Hepatocyte (in vitro differentiated cells): ENCODE measurements at regions not wholly inside any gene's neighbourhood (a gene's known extent, or its start where the extent isn't known, plus 50 kb on each side); places are given as distances from the start of the nearest gene placed in this dataset.

Experiments
- DNase-seq: peaks from one replicate; pipeline ENCODE4 v3.0.0-alpha.2; 2016; ENCODE audit warnings: low spot score
- H2AFZ ChIP-seq: fragments of 200-600 bp; sonication (generic); 2 replicates; pipeline ENCODE4 v1.6.0; 2016; ENCODE audit warnings: antibody characterized with exemption, mild to moderate bottlenecking
- H3K27ac ChIP-seq: fragments of 200-600 bp; sonication (generic); 2 replicates; pipeline ENCODE4 v1.5.1; 2016; ENCODE audit warnings: mild to moderate bottlenecking
- H3K27me3 ChIP-seq: fragments of 200-600 bp; sonication (generic); 2 replicates; pipeline ENCODE4 v1.6.1; 2016
- H3K36me3 ChIP-seq: fragments of 200-600 bp; sonication (generic); replicated peaks from 2 replicates; pipeline ENCODE4 v1.5.1; 2016; ENCODE audit warnings: low read depth; ENCODE audit not compliant: insufficient read depth
- H3K4me1 ChIP-seq: fragments of 200-600 bp; sonication (generic); 2 replicates; pipeline ENCODE4 v1.5.1; 2016; ENCODE audit warnings: mild to moderate bottlenecking, moderate library complexity; ENCODE audit not compliant: insufficient read depth
- H3K4me2 ChIP-seq: fragments of 200-600 bp; sonication (generic); 2 replicates; pipeline ENCODE4 v1.6.0; 2016
- H3K4me3 ChIP-seq: fragments of 200-600 bp; sonication (generic); 2 replicates; pipeline ENCODE4 v1.5.1; 2016; ENCODE audit warnings: mild to moderate bottlenecking
- H3K79me2 ChIP-seq: fragments of 200-600 bp; sonication (generic); 2 replicates; pipeline ENCODE4 v1.6.0; 2017; ENCODE audit warnings: mild to moderate bottlenecking
- H3K9me2 ChIP-seq: fragments of 200-600 bp; sonication (generic); replicated peaks from 2 replicates; pipeline ENCODE4 v1.6.0; 2017; ENCODE audit warnings: mild to moderate bottlenecking; ENCODE audit not compliant: insufficient read depth
- H3K9me3 ChIP-seq: fragments of 200-600 bp; sonication (generic); 2 replicates; pipeline ENCODE4 v1.5.1; 2016; ENCODE audit warnings: low read depth, mild to moderate bottlenecking
- H4K20me1 ChIP-seq: fragments of 200-600 bp; sonication (generic); 2 replicates; pipeline ENCODE4 v1.6.0; 2016; ENCODE audit warnings: mild to moderate bottlenecking; ENCODE audit not compliant: insufficient read depth, poor library complexity, severe bottlenecking
- CTCF ChIP-seq: fragments of 200-600 bp; sonication (generic); IDR thresholded peaks from 2 replicates; pipeline ENCODE4 v1.5.1; 2016; ENCODE audit warnings: antibody characterized with exemption, mild to moderate bottlenecking; ENCODE audit not compliant: poor library complexity
- EZH2 ChIP-seq: fragments of 200-600 bp; sonication (generic); IDR thresholded peaks from 2 replicates; pipeline ENCODE4 v1.6.1; 2016; ENCODE audit warnings: antibody characterized with exemption, mild to moderate bottlenecking, borderline replicate concordance
- EZH2phosphoT487 ChIP-seq: fragments of 200-600 bp; sonication (generic); IDR thresholded peaks from one replicate; pipeline ENCODE4 v1.6.1; 2018; ENCODE audit warnings: antibody characterized with exemption, mild to moderate bottlenecking, low read depth, moderate library complexity; ENCODE audit not compliant: unreplicated experiment, severe bottlenecking
- WGBS: methylation state at CpG from one replicate; pipeline ENCODE4 v1.1.6; 2016; ENCODE audit warnings: low lambda C conversion rate; ENCODE audit errors: missing lambda C conversion rate; 5-methylcytosine and 5-hydroxymethylcytosine counted together

- no peaks in the 10 kb centered on the region for H4K20me1 ChIP-seq
- H3K27ac ChIP-seq: no peak overlapping the region
- H3K27me3 ChIP-seq: no peaks in the 10 kb centered on the region
- TF ChIP-seq EZH2 (no peak), EZH2phosphoT487 (no peak), CTCF (no peak)
- H3K79me2 ChIP-seq: no peaks in the 10 kb centered on the region
- DNase-seq: no peak
- H3K4me1 ChIP-seq: no peaks in the 10 kb centered on the region
- H2AFZ ChIP-seq: no peak overlapping the region
- no peak overlapping the region for H3K4me3 ChIP-seq
- H3K9me2 ChIP-seq: no peaks in the 10 kb centered on the region
- H3K4me2 ChIP-seq: no peak overlapping the region
- 59% methylated on average over 1 of the region's 1 CpG for WGBS
- no peaks in the 10 kb centered on the region for H3K36me3 ChIP-seq
- H3K9me3 ChIP-seq: no peaks in the 10 kb centered on the region
Measured at GRCh38 chr21:25273959-25274358, 333.3 kb downstream of the MRPL39 start.

GRCh38 chr21:25254491-25255174, 352.6 kb downstream of the MRPL39 start:
- DNase-seq: no peak
- H3K4me1 ChIP-seq: no peaks in the 10 kb centered on the region
- no peaks in the 10 kb centered on the region for H3K36me3 ChIP-seq
- no peak overlapping the region for H3K4me3 ChIP-seq
- H4K20me1 ChIP-seq: no peaks in the 10 kb centered on the region
- WGBS: 79% methylated on average over 5 of the region's 5 CpGs
- no peaks in the 10 kb centered on the region for H3K9me2 ChIP-seq
- H3K27ac ChIP-seq: no peak overlapping the region
- H3K79me2 ChIP-seq: no peaks in the 10 kb centered on the region
- H3K9me3 ChIP-seq: no peaks in the 10 kb centered on the region
- no peak overlapping the region for H3K4me2 ChIP-seq
- no peaks in the 10 kb centered on the region for H3K27me3 ChIP-seq
- H2AFZ ChIP-seq: no peak overlapping the region
- no peak for TF ChIP-seq EZH2
- TF ChIP-seq EZH2phosphoT487: no peak
- no peak for TF ChIP-seq CTCF

GRCh38 chr21:25246546-25246945, 360.7 kb downstream of the MRPL39 start:
- Histone ChIP-seq H3K79me2 (no peaks in the 10 kb centered on the region), H3K9me3 (no peaks in the 10 kb centered on the region), H3K36me3 (no peaks in the 10 kb centered on the region), H2AFZ (no peak overlapping the region), H3K4me2 (no peak overlapping the region), H3K4me3 (no peak overlapping the region), H3K4me1 (no peaks in the 10 kb centered on the region), H3K27ac (no peak overlapping the region), H3K27me3 (no peaks in the 10 kb centered on the region), H4K20me1 (no peaks in the 10 kb centered on the region), H3K9me2 (no peaks in the 10 kb centered on the region)
- 84% methylated on average over 1 of the region's 1 CpG for WGBS
- DNase-seq: no peak
- TF ChIP-seq CTCF (no peak), EZH2 (no peak), EZH2phosphoT487 (no peak)

- Histone ChIP-seq H3K79me2 (no peaks in the 10 kb centered on the region), H3K9me3 (no peaks in the 10 kb centered on the region), H3K4me3 (no peak overlapping the region), H3K36me3 (no peaks in the 10 kb centered on the region), H3K4me2 (no peak overlapping the region), H3K9me2 (no peaks in the 10 kb centered on the region), H3K27ac (no peak overlapping the region), H2AFZ (no peak overlapping the region), H3K4me1 (no peaks in the 10 kb centered on the region), H3K27me3 (no peaks in the 10 kb centered on the region), H4K20me1 (no peaks in the 10 kb centered on the region)
- 76% methylated on average over 1 of the region's 1 CpG for WGBS
- TF ChIP-seq EZH2: no peak
- no peak for DNase-seq
Measured at GRCh38 chr21:25244735-25245134, 362.5 kb downstream of the MRPL39 start.
